HepG2 (cell line): ENCODE measurements at regions not wholly inside any gene's neighbourhood (a gene's known extent, or its start where the extent isn't known, plus 50 kb on each side); places are given as distances from the start of the nearest gene placed in this dataset.

Source experiments
- ATAC-seq: fragments of 200-7000 bp; cut with Tn5 transposase; 3 replicates; pipeline ENCODE4 v1.9.1; 2020; ENCODE audit warnings: mild to moderate bottlenecking, moderate library complexity
- BruUV-seq: library from RNA; stranded (reverse); fragments of 400-500 nt; replicated peaks from 2 replicates; lab custom pipeline; 2021; lab: Mats Ljungman, UMichigan
- CTCF ChIA-PET: fragments of 300-600 bp; formaldehyde crosslinking; extraction: SDS; loops from one replicate; lab custom pipeline; 2021; ENCODE audit warnings: low total read pairs, inconsistent platforms, low intra/inter-chr PET ratio; lab: Yijun Ruan, JAX
- POLR2A ChIA-PET: fragments of 350-600 bp; sonication (Branson Sonifier 250); formaldehyde crosslinking; loops from one replicate; lab custom pipeline; 2020; ENCODE audit warnings: antibody characterized with exemption, inconsistent platforms; lab: Yijun Ruan, JAX
- DNase-seq: peaks from one replicate; pipeline ENCODE4 v3.0.0-alpha.2; 2015; ENCODE audit warnings: low spot score
- FAIRE-seq: peaks from 3 replicates; lab custom pipeline; 2011; peaks lifted over from hg19 to GRCh38; lab: Jason Lieb, UNC
- H2AFZ ChIP-seq: one replicate; pipeline ENCODE4 v1.6.1; 2011; ENCODE audit warnings: low read length, inconsistent platforms
- H3K27ac ChIP-seq: fragments of 300-600 bp; 3 replicates; pipeline ENCODE4 v1.8.0; 2011; ENCODE audit warnings: mixed run types, mild to moderate bottlenecking, mixed read lengths, low read length, inconsistent platforms; ENCODE audit not compliant: insufficient read depth; ENCODE audit errors: extremely low read length
- H3K27me3 ChIP-seq, 2 experiments: fragments of 200-600 bp in 1 of 2; 2 replicates in 1 of 2; 3 replicates in 1 of 2; pipeline versions ENCODE4 v1.6.0 to v1.8.0; 2011; ENCODE audit warnings: low read length in 2 of 2, mild to moderate bottlenecking in 2 of 2, moderate library complexity in 2 of 2, inconsistent platforms in 1 of 2; ENCODE audit not compliant: insufficient read depth in 2 of 2, control insufficient read depth in 1 of 2
- H3K36me3 ChIP-seq, 2 experiments: fragments of 200-600 bp in 1 of 2; replicated peaks in 1 of 2; 2 replicates in 1 of 2; 3 replicates in 1 of 2; pipeline versions ENCODE4 v1.5.1 to v1.8.0; 2011; ENCODE audit warnings: low read length in 2 of 2, inconsistent platforms in 1 of 2; ENCODE audit not compliant: insufficient read depth in 2 of 2, control insufficient read depth in 1 of 2
- H3K4me1 ChIP-seq: 2 replicates; pipeline ENCODE4 v1.5.1; 2012; ENCODE audit warnings: low read length, inconsistent platforms; ENCODE audit not compliant: insufficient read depth
- H3K4me2 ChIP-seq: 2 replicates; pipeline ENCODE4 v1.6.0; 2011; ENCODE audit warnings: low read depth, low read length, inconsistent platforms
- H3K4me3 ChIP-seq, 3 experiments: fragments of 200-600 bp in 1 of 3; sonication (generic), shearing (Covaris generic) in 1 of 3; replicated peaks in 1 of 3; 2 replicates each; pipeline ENCODE4 v1.5.1; 2011 to 2016; ENCODE audit warnings: low read length in 3 of 3, inconsistent platforms in 2 of 3, low read depth in 2 of 3, mild to moderate bottlenecking in 2 of 3, control low read depth in 1 of 3, mixed read lengths in 1 of 3; ENCODE audit not compliant: insufficient read depth in 1 of 3
- H3K79me2 ChIP-seq: one replicate; pipeline ENCODE4 v1.6.1; 2011; ENCODE audit warnings: low read length, inconsistent platforms; ENCODE audit not compliant: insufficient read depth
- H3K9ac ChIP-seq: 2 replicates; pipeline ENCODE4 v1.6.0; 2011; ENCODE audit warnings: mild to moderate bottlenecking, low read depth, low read length, inconsistent platforms; ENCODE audit not compliant: insufficient read depth
- H3K9me3 ChIP-seq: 2 replicates; pipeline ENCODE4 v1.5.1; 2012; ENCODE audit warnings: mild to moderate bottlenecking, low read length
- H4K20me1 ChIP-seq: 2 replicates; pipeline ENCODE4 v1.6.0; 2011; ENCODE audit warnings: inconsistent platforms, mild to moderate bottlenecking, low read length, moderate library complexity; ENCODE audit not compliant: insufficient read depth
- KMT2A ChIP-seq: sonication (generic); formaldehyde crosslinking; IDR thresholded peaks from 2 replicates; pipeline ENCODE4 v1.4.0; 2020; ENCODE audit warnings: missing genetic modification reagents
- PBX2 ChIP-seq: IDR thresholded peaks from 2 replicates; pipeline ENCODE4 v1.6.1; 2016; ENCODE audit warnings: control low read depth
- SIN3A ChIP-seq: IDR thresholded peaks from 2 replicates; pipeline ENCODE4 v1.6.1; 2011; ENCODE audit warnings: low read depth, mild to moderate bottlenecking, control low read depth, low read length, borderline replicate concordance
- TERF1 ChIP-seq: sonication (generic); formaldehyde crosslinking; IDR thresholded peaks from 2 replicates; pipeline ENCODE4 v1.8.0; 2022; ENCODE audit warnings: mild to moderate bottlenecking, missing genetic modification reagents, moderate library complexity
- ZNF20 ChIP-seq: sonication (generic); formaldehyde crosslinking; IDR thresholded peaks from 2 replicates; pipeline ENCODE4 v1.4.0; 2020; ENCODE audit warnings: mild to moderate bottlenecking, moderate library complexity, missing genetic modification reagents
- ZNF383 ChIP-seq: sonication (generic); formaldehyde crosslinking; IDR thresholded peaks from 2 replicates; pipeline ENCODE4 v1.4.0; 2020; ENCODE audit warnings: missing genetic modification reagents, mild to moderate bottlenecking, borderline replicate concordance
- ZNF414 ChIP-seq: sonication (generic); formaldehyde crosslinking; IDR thresholded peaks from 2 replicates; pipeline ENCODE4 v1.5.0; 2020; ENCODE audit warnings: missing genetic modification reagents
- ZNF580 ChIP-seq: IDR thresholded peaks from 2 replicates; pipeline ENCODE4 v1.6.1; 2016; ENCODE audit warnings: low read depth, borderline replicate concordance
- ZNF770 ChIP-seq: sonication (generic); formaldehyde crosslinking; IDR thresholded peaks from 2 replicates; pipeline ENCODE4 v1.5.0; 2020; ENCODE audit warnings: mild to moderate bottlenecking, missing genetic modification reagents
- WGBS: methylation state at CpG from one replicate; pipeline ENCODE4 v1.1.6; 2017; ENCODE audit warnings: low lambda C conversion rate; 5-methylcytosine and 5-hydroxymethylcytosine counted together
- in situ Hi-C: cut with HindIII; loops from 2 replicates; pipeline ENCODE4 v1.10.0; 2017; ENCODE audit warnings: low pct_unique_long_range_greater_than_20kb; ENCODE audit not compliant: extremely low pct_ligation_motif_present
- intact Hi-C: fragments of 100-400 bp; cut with micrococcal nuclease; formaldehyde crosslinking; loops from one replicate; pipeline ENCODE4 v1.10.0; 2022; ENCODE audit not compliant: unreplicated experiment

- Histone ChIP-seq H3K36me3 (no peaks in the 10 kb centered on the region), H3K27ac (no peak overlapping the region), H3K9ac (no peak overlapping the region), H3K4me3 (no peak overlapping the region), H3K9me3 (0 out of 2 replicates have a peak, but pooled peaks cover 7% of the 10 kb centered on the region), H4K20me1 (no peaks in the 10 kb centered on the region), H3K79me2 (no peaks in the 10 kb centered on the region), H3K4me1 (no peaks in the 10 kb centered on the region), H3K4me2 (no peak overlapping the region), H2AFZ (no peak overlapping the region), H3K27me3 (no peaks in the 10 kb centered on the region)
- WGBS = 4% methylated on average over 7 of the region's 8 CpGs
- CTCF ChIA-PET = no interaction called here
- in situ Hi-C loops = no loop called here
- FAIRE-seq = no peak
- TF ChIP-seq ZNF414 (CRISPR knock-in tag) (no peak), TERF1 (CRISPR knock-in tag) (no peak), ZNF770 (CRISPR knock-in tag) (no peak), SIN3A (no peak), KMT2A (CRISPR knock-in tag) (no peak), PBX2 (CRISPR knock-in tag) (no peak), ZNF20 (CRISPR knock-in tag) (no peak), ZNF580 (CRISPR knock-in tag) (no peak), ZNF383 (CRISPR knock-in tag) (no peak)
- POLR2A ChIA-PET = no interaction called here
- BruUV-seq = no TSS peak
- no peak for ATAC-seq
- intact Hi-C loops = no loop called here
- no peak for DNase-seq
These were observed 78.6 kb downstream of the ARL5B start for GRCh38 chr10:18737841-18738240.
